Fibroblast of mammary gland (primary cell): ENCODE measurements at regions not wholly inside any gene's neighbourhood (a gene's known extent, or its start where the extent isn't known, plus 50 kb on each side); places are given as distances from the start of the nearest gene placed in this dataset.

ENCODE experiments used
- DNase-seq: peaks from one replicate; pipeline ENCODE4 v3.0.0-alpha.2; 2010; ENCODE audit warnings: low read depth
- H3K4me3 ChIP-seq: 2 replicates; pipeline ENCODE4 v1.5.1; 2011; ENCODE audit warnings: low read depth, mild to moderate bottlenecking, low read length, moderate library complexity; ENCODE audit not compliant: control insufficient read depth
- CTCF ChIP-seq: conservative IDR thresholded peaks from 2 replicates; pipeline ENCODE4 v1.5.1; 2011; ENCODE audit warnings: low read depth, low read length, inconsistent platforms; ENCODE audit not compliant: control insufficient read depth, insufficient read depth

- no peak overlapping the region for H3K4me3 ChIP-seq
- no peak for DNase-seq
- TF ChIP-seq CTCF = no peak
Measured at GRCh38 chr1:55990007-55990406, 589.4 kb downstream of the PLPP3 start.

DNA sequence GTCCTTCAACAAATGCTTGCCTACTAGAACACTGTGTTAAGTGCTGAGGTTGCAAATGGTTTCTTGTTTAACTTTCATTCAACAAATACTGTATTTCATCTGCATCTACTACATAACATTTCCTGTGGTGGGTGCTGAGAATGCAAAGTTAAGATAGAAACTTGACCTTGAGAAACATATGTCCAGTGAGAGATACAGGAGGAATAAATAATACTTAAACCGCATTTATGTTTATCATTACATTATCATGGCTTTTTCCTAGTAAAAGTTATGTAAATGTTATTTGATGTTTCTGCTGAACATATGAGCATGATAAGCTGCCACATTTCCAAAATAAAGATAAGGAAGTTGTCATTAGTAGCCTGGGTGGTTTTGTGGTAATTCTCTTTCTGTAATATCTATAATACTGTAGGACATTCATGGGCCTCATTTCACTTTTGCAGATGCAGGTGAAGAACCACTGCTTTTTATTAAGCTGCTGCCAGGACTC is 590.4 kb downstream of the PLPP3 start:
- no peak for DNase-seq
- no peak for TF ChIP-seq CTCF
- H3K4me3 ChIP-seq = no peak overlapping the region

DNA sequence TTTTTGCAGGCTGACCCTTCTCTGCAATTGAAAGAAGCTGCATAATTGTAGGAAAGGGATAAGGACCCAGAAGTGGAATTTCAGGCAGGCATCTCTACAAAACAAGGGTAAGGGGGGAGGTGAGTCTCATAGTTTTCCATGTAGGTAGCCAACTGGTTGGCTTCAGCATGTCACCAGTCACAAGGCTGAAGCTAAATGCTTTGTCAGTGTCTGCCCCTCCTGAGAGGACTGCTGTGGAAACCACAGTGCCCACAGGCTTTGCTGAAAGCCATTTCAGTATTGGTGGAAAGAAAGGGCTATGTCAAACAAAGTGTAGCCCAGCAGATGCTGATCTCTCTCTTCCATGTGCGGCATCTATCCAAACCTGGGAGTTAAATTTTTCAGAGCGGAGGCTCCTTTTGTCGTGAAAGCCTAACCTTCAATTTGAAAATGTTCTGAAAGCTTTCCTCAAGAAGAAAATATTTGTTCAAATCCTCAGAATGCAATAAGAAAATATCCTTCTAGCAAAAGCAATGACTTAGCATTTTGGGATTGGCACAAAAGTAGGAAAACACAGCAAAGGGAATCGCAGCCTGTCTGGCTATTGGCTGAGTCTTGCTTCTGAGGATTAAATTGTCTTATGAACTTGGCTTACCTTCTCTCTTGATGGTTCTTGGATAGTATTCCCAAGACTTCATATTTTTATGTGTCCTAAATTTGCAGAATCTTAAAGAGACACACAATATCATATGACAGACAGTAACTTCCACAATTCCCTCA is 591.7 kb downstream of the PLPP3 start:
- H3K4me3 ChIP-seq = no peak overlapping the region
- no peak for TF ChIP-seq CTCF
- no peak for DNase-seq

GRCh38 chr1:55986003-55986402 is 593.4 kb downstream of the PLPP3 start:
- no peak for TF ChIP-seq CTCF
- DNase-seq = peak; percentile 45
- H3K4me3 ChIP-seq = no peak overlapping the region

GRCh38 chr1:55981010-55981650 is 598.2 kb downstream of the PLPP3 start:
- H3K4me3 ChIP-seq = no peak overlapping the region
- peak; percentile 16 for DNase-seq
- no peak for TF ChIP-seq CTCF

GRCh38 chr1:55980582-55980981 is 598.8 kb downstream of the PLPP3 start:
- no peak overlapping the region for H3K4me3 ChIP-seq
- no peak for DNase-seq
- no peak for TF ChIP-seq CTCF
